ENCODE measurements at regions not wholly inside any gene's neighbourhood (a gene's known extent, or its start where the extent isn't known, plus 50 kb on each side); places are given as distances from the start of the nearest gene placed in this dataset.

GRCh38 chr10:131418681-131419080 is 107.2 kb upstream of the TCERG1L start:
- Histone ChIP-seq H3K27ac (no peak overlapping the region), H3K4me3 (no peak overlapping the region), H3K36me3 (ENCODE audit: low read depth, missing control alignments) (no peaks in the 10 kb centered on the region), H3K9me3 (no peaks in the 10 kb centered on the region), H3K4me1 (no peaks in the 10 kb centered on the region), H3K27me3 (no peaks in the 10 kb centered on the region)
- TF ChIP-seq CTCF (IDR thresholded peaks at IDR 0.05) (no peak), POLR2A (IDR thresholded peaks at IDR 0.05) (no peak)
- intact Hi-C loops (cut with DNase I; ENCODE audit: low total_unique reads): no loop called here
- DNase-seq: no peak
- WGBS, 2 donors: 90% methylated on average over 5 of the region's 5 CpGs

GRCh38 chr10:131419797-131420196 is 108.3 kb upstream of the TCERG1L start:
- Histone ChIP-seq H3K27me3 (no peaks in the 10 kb centered on the region), H3K27ac (no peak overlapping the region), H3K36me3 (ENCODE audit: low read depth, missing control alignments) (no peaks in the 10 kb centered on the region), H3K4me3 (no peak overlapping the region), H3K4me1 (peaks cover 6% of the 10 kb centered on the region), H3K9me3 (no peaks in the 10 kb centered on the region)
- TF ChIP-seq POLR2A (IDR thresholded peaks at IDR 0.05) (no peak), CTCF (IDR thresholded peaks at IDR 0.05) (no peak)
- no peak for DNase-seq
- intact Hi-C loops (cut with DNase I; ENCODE audit: low total_unique reads): no loop called here
- 61 to 79% methylated on average over 22 of the region's 22 CpGs for WGBS, 2 donors

- H3K36me3 ChIP-seq (ENCODE audit: low read depth, missing control alignments): no peaks in the 10 kb centered on the region
- H3K27me3 ChIP-seq: no peaks in the 10 kb centered on the region
- peaks cover 14% of the 10 kb centered on the region for H3K4me1 ChIP-seq
- H3K4me3 ChIP-seq: no peak overlapping the region
- DNase-seq: no peak
- intact Hi-C loops (cut with DNase I; ENCODE audit: low total_unique reads): no loop called here
- TF ChIP-seq CTCF (IDR thresholded peaks at IDR 0.05) (no peak), POLR2A (IDR thresholded peaks at IDR 0.05) (no peak)
- 64 to 92% methylated on average over 1 of the region's 1 CpG for WGBS, 2 donors
- H3K27ac ChIP-seq: no peak overlapping the region
- H3K9me3 ChIP-seq: no peaks in the 10 kb centered on the region
Observed at GRCh38 chr10:131420867-131421266, 109.3 kb upstream of the TCERG1L start.

GRCh38 chr10:131421381-131421780 is 109.9 kb upstream of the TCERG1L start:
- Histone ChIP-seq H3K27me3 (no peaks in the 10 kb centered on the region), H3K4me1 (peaks cover 19% of the 10 kb centered on the region), H3K27ac (no peak overlapping the region), H3K36me3 (ENCODE audit: low read depth, missing control alignments) (no peaks in the 10 kb centered on the region), H3K9me3 (no peaks in the 10 kb centered on the region), H3K4me3 (no peak overlapping the region)
- intact Hi-C loops (cut with DNase I; ENCODE audit: low total_unique reads): no loop called here
- DNase-seq: no peak
- TF ChIP-seq POLR2A (IDR thresholded peaks at IDR 0.05) (no peak), CTCF (IDR thresholded peaks at IDR 0.05) (no peak)
- WGBS, 2 donors: 77 to 90% methylated on average over 5 of the region's 5 CpGs

GRCh38 chr10:131422731-131423130 is 111.2 kb upstream of the TCERG1L start:
- no peak overlapping the region for H3K4me3 ChIP-seq

More at GRCh38 chr10:131422731-131423130, 111.2 kb upstream of the TCERG1L start:
- no peaks in the 10 kb centered on the region for H3K27me3 ChIP-seq
- DNase-seq: no peak
- no peaks in the 10 kb centered on the region for H3K36me3 ChIP-seq (ENCODE audit: low read depth, missing control alignments)
- TF ChIP-seq POLR2A (IDR thresholded peaks at IDR 0.05) (no peak), CTCF (IDR thresholded peaks at IDR 0.05) (no peak)
- H3K27ac ChIP-seq: no peak overlapping the region
- 93 to 94% methylated on average over 10 of the region's 10 CpGs for WGBS, 2 donors
- intact Hi-C loops (cut with DNase I; ENCODE audit: low total_unique reads): no loop called here
- no peaks in the 10 kb centered on the region for H3K9me3 ChIP-seq
- H3K4me1 ChIP-seq: peaks cover 28% of the 10 kb centered on the region

Measured in testis (tissue), 2 donors.